Trophoblast cell (in vitro differentiated cells and primary cell): ENCODE measurements at regions not wholly inside any gene's neighbourhood (a gene's known extent, or its start where the extent isn't known, plus 50 kb on each side); places are given as distances from the start of the nearest gene placed in this dataset.

Source experiments
- DNase-seq, 2 donors: peaks; one replicate each; pipeline ENCODE4 v3.0.0-alpha.2; 2016
- H2AFZ ChIP-seq: 2 replicates; pipeline ENCODE4 v1.6.1; 2013; ENCODE audit warnings: low read length, moderate library complexity, mild to moderate bottlenecking; ENCODE audit not compliant: insufficient read depth, poor library complexity
- H2AK5ac ChIP-seq: 2 replicates; pipeline ENCODE4 v1.6.1; 2013; ENCODE audit warnings: mild to moderate bottlenecking, low read length
- H2BK120ac ChIP-seq: 2 replicates; pipeline ENCODE4 v1.6.1; 2013; ENCODE audit warnings: low read length, mild to moderate bottlenecking, moderate library complexity; ENCODE audit not compliant: insufficient read depth, poor library complexity
- H2BK12ac ChIP-seq: 2 replicates; pipeline ENCODE4 v1.6.1; 2013; ENCODE audit warnings: mild to moderate bottlenecking, low read length, moderate library complexity
- H2BK5ac ChIP-seq: 2 replicates; pipeline ENCODE4 v1.6.1; 2013; ENCODE audit warnings: low read length, low read depth, moderate library complexity, mild to moderate bottlenecking; ENCODE audit not compliant: poor library complexity
- H3K14ac ChIP-seq: 2 replicates; pipeline ENCODE4 v1.6.1; 2013; ENCODE audit warnings: mild to moderate bottlenecking, low read length
- H3K18ac ChIP-seq: 2 replicates; pipeline ENCODE4 v1.6.1; 2013; ENCODE audit warnings: mild to moderate bottlenecking, low read length
- H3K23ac ChIP-seq: 2 replicates; pipeline ENCODE4 v1.6.1; 2013; ENCODE audit warnings: low read length
- H3K27ac ChIP-seq: 2 replicates; pipeline ENCODE4 v1.5.1; 2013; ENCODE audit warnings: low read depth, mild to moderate bottlenecking, inconsistent platforms, low read length, moderate library complexity
- H3K27me3 ChIP-seq: 2 replicates; pipeline ENCODE4 v1.6.1; 2013; ENCODE audit warnings: inconsistent platforms, mild to moderate bottlenecking, low read length, moderate library complexity; ENCODE audit not compliant: insufficient read depth
- H3K36me3 ChIP-seq, 2 experiments: 1 replicate in 1 of 2; 2 replicates in 1 of 2; pipeline ENCODE4 v1.6.1; 2013; ENCODE audit warnings: low read length in 2 of 2, mild to moderate bottlenecking in 2 of 2, moderate library complexity in 1 of 2; ENCODE audit not compliant: insufficient read depth in 2 of 2, control insufficient read depth in 1 of 2
- H3K4ac ChIP-seq: 2 replicates; pipeline ENCODE4 v1.6.1; 2013; ENCODE audit warnings: low read depth, mild to moderate bottlenecking, low read length, moderate library complexity
- H3K4me1 ChIP-seq, 2 experiments: 1 replicate in 1 of 2; 2 replicates in 1 of 2; pipeline ENCODE4 v1.6.1; 2013; ENCODE audit warnings: low read length in 2 of 2, mild to moderate bottlenecking in 2 of 2, moderate library complexity in 1 of 2; ENCODE audit not compliant: insufficient read depth in 2 of 2, control insufficient read depth in 1 of 2
- H3K4me2 ChIP-seq: 2 replicates; pipeline ENCODE4 v1.6.1; 2013; ENCODE audit warnings: inconsistent platforms, mild to moderate bottlenecking, low read length, moderate library complexity
- H3K4me3 ChIP-seq: 2 replicates; pipeline ENCODE4 v1.5.1; 2013; ENCODE audit warnings: mild to moderate bottlenecking, low read depth, low read length, inconsistent platforms
- H3K79me1 ChIP-seq: one replicate; pipeline ENCODE4 v1.6.1; 2013; ENCODE audit warnings: low read length
- H3K79me2 ChIP-seq: 2 replicates; pipeline ENCODE4 v1.6.1; 2013; ENCODE audit warnings: low read length, mild to moderate bottlenecking; ENCODE audit not compliant: control insufficient read depth, insufficient read depth, poor library complexity
- H3K9ac ChIP-seq: 2 replicates; pipeline ENCODE4 v1.6.1; 2013; ENCODE audit warnings: mild to moderate bottlenecking, low read length
- H3K9me3 ChIP-seq: 2 replicates; pipeline ENCODE4 v1.6.1; 2013; ENCODE audit warnings: low read depth, mild to moderate bottlenecking, control low read depth, inconsistent platforms, low read length; ENCODE audit not compliant: insufficient read depth
- H4K12ac ChIP-seq: 2 replicates; pipeline ENCODE4 v1.6.1; 2013; ENCODE audit warnings: low read depth, mild to moderate bottlenecking, low read length, moderate library complexity
- H4K8ac ChIP-seq: 2 replicates; pipeline ENCODE4 v1.6.1; 2013; ENCODE audit warnings: low read depth, mild to moderate bottlenecking, low read length, moderate library complexity
- H4K91ac ChIP-seq: one replicate; pipeline ENCODE4 v1.6.1; 2013; ENCODE audit warnings: low read depth, mild to moderate bottlenecking, low read length, moderate library complexity
- WGBS: extraction: QIAGEN DNeasy Blood & Tissue Kit; methylation state at CpG from one replicate; pipeline ENCODE4 v1.1.7; 2013; ENCODE audit warnings: missing lambda C conversion rate; ENCODE audit not compliant: insufficient read length, insufficient coverage; ENCODE audit errors: extremely low coverage; 5-methylcytosine and 5-hydroxymethylcytosine counted together

DNA sequence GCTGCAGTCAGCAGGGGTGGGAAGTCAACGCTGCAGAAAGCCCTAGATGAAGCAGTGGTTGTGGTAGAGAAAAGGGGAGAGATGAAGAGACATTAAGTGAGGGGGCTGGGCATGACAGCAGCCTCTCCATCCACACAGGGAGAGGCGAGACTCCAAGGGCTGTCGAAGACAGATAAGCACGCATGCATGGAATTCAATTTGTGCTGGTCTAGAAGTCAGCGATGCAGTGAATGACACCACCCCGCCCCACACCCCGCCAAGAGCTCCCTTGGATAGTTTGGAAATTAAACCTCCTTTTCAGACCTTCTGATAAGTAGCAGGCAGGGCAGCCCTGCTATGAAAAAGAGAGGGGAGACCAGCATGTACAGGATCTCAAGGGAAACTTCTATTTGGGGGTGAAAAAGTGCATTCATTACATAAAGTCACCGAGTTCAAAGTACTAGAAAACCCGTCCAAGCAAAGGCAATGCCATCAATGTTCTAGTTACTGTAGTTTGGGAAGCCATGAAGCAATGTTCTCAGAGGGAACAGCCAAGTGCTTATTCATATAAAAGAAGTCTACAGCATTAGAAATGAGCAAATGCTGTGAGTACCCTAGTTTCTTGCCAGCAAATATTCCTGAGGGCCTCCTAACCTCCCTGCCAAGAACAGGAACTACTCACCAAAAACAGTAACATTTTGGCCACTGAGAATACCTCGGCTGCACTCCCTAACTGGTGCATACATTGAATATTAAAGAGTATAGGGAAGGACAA, 152.3 kb upstream of the ANXA10 start:
- WGBS, result no CpG with 5 or more reads among the region's 10 CpGs
- no peak overlapping the region for H4K12ac ChIP-seq
- DNase-seq, result peak in 1 of 2 donors; percentile 24
- no peaks in the 10 kb centered on the region for H3K9me3 ChIP-seq
- H3K14ac ChIP-seq, result no peak overlapping the region
- H3K23ac ChIP-seq, result no peak overlapping the region
- no peak overlapping the region for H2AFZ ChIP-seq
- H2BK120ac ChIP-seq, result no peak overlapping the region
- H3K27ac ChIP-seq, result no peak overlapping the region
- no peaks in the 10 kb centered on the region for H3K79me2 ChIP-seq
- H3K18ac ChIP-seq, result no peak overlapping the region
- H2AK5ac ChIP-seq, result no peak overlapping the region
- no peak overlapping the region for H2BK12ac ChIP-seq
- H4K91ac ChIP-seq, result no peak overlapping the region
- H3K36me3 ChIP-seq, result no peaks in the 10 kb centered on the region
- H3K4me2 ChIP-seq, result no peak overlapping the region
- no peaks in the 10 kb centered on the region for H3K4me1 ChIP-seq
- no peak overlapping the region for H2BK5ac ChIP-seq
- no peaks in the 10 kb centered on the region for H3K79me1 ChIP-seq
- no peak overlapping the region for H3K4me3 ChIP-seq
- no peak overlapping the region for H3K9ac ChIP-seq
- H3K27me3 ChIP-seq, result no peaks in the 10 kb centered on the region
- H4K8ac ChIP-seq, result no peak overlapping the region
- H3K4ac ChIP-seq, result no peak overlapping the region

DNA sequence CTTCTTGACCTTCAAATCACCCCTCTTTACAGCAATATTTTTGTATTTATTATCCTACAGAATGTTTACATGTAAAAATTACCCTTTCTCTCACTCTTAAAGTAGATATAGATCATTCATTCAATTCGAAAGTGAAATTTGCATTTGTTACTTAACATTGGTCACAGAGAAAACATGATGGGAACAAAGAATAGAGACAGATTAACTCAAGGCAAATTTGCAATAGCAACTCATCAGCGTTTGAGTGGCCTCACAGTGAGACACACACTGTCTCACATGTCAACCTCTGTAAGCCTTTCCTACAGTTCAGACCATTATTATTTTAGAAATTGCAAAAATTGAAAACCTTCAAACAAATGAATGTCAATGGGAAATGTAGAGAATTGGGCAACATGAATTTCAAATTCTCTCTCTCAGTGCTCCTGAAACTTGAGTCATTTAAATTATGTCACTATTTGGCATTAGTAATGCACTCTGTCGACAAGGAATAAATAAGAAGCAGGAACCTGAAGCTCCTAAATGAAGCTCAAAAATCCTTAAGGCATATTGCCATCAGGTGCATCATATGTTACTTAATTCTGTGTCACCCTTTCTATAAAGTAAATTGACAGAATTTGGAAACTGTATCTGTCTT, 148.3 kb upstream of the ANXA10 start:
- Histone ChIP-seq H2BK5ac (no peak overlapping the region), H3K23ac (no peak overlapping the region), H3K27ac (no peak overlapping the region), H3K27me3 (no peaks in the 10 kb centered on the region), H3K4me1 (no peaks in the 10 kb centered on the region), H3K9me3 (no peaks in the 10 kb centered on the region), H3K4me3 (no peak overlapping the region), H4K8ac (no peak overlapping the region), H2BK120ac (no peak overlapping the region), H3K4me2 (no peak overlapping the region), H2BK12ac (no peak overlapping the region), H3K14ac (no peak overlapping the region), H3K4ac (no peak overlapping the region), H2AK5ac (no peak overlapping the region), H3K36me3 (no peaks in the 10 kb centered on the region), H3K79me2 (no peaks in the 10 kb centered on the region), H2AFZ (no peak overlapping the region), H4K91ac (no peak overlapping the region), H3K18ac (no peak overlapping the region), H4K12ac (no peak overlapping the region), H3K9ac (no peak overlapping the region), H3K79me1 (no peaks in the 10 kb centered on the region)
- no CpG with 5 or more reads among the region's 3 CpGs for WGBS
- peak in 1 of 2 donors; percentile 74 for DNase-seq

DNA sequence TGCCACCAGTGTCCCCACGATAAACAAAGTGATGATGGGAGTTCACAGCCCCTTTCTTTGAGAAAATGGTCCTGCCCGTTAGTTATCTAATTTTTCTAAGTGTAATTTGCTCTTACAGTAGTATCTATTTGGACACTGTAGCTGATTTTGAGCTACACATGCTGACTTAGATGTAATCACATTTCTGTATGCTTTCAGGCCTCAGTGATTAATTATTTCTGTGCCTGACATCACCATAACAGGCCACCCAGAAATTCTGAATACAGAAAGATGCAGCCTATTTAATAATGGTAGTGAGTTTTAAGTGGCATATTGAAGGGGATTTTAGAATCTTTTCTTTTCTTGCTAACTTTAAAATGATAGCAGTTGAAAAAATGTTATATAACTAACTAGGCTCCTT, 147.6 kb upstream of the ANXA10 start:
- no peak overlapping the region for H3K23ac ChIP-seq

DNA sequence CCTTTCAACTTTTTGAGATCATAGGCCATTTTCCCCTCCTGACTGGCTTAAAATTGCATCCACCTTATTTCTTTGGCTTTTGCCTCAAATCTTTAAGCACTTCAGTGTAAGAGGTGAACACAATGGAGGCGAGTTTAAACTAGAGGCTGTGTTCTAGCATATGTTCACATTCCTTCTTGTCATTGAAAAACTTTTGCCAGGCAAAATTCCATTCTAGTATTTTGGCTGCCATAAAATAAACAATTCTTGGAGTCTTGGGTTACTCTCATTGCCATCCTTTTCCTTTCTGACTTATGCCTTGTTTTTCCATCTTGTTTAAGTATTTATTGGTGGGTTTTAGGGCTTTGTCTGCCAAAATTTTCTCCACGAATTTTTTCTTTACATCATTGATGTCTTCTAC, 137.3 kb upstream of the ANXA10 start:
- no peak overlapping the region for H3K14ac ChIP-seq
- no peak overlapping the region for H2BK120ac ChIP-seq
- no peaks in the 10 kb centered on the region for H3K4me1 ChIP-seq
- no peaks in the 10 kb centered on the region for H3K79me1 ChIP-seq
- H4K91ac ChIP-seq, result no peak overlapping the region
- no peak overlapping the region for H3K9ac ChIP-seq
- no peak overlapping the region for H2AK5ac ChIP-seq
- H3K36me3 ChIP-seq, result peaks cover 0 to 3% of the 10 kb centered on the region in 2 experiments
- H3K4me2 ChIP-seq, result no peak overlapping the region
- H3K4ac ChIP-seq, result no peak overlapping the region
- no peak overlapping the region for H2BK12ac ChIP-seq
- no peaks in the 10 kb centered on the region for H3K79me2 ChIP-seq
- H2BK5ac ChIP-seq, result no peak overlapping the region
- H3K18ac ChIP-seq, result no peak overlapping the region
- H3K9me3 ChIP-seq, result peaks cover 6% of the 10 kb centered on the region
- no peak overlapping the region for H3K4me3 ChIP-seq
- no CpG with 5 or more reads among the region's 2 CpGs for WGBS
- no peaks in the 10 kb centered on the region for H3K27me3 ChIP-seq
- no peak for DNase-seq
- H4K12ac ChIP-seq, result no peak overlapping the region
- no peak overlapping the region for H3K27ac ChIP-seq
- no peak overlapping the region for H4K8ac ChIP-seq
- no peak overlapping the region for H2AFZ ChIP-seq
- no peak overlapping the region for H3K23ac ChIP-seq

More for the DNA sequence above, 147.6 kb upstream of the ANXA10 start:
- no peak overlapping the region for H3K14ac ChIP-seq
- no peak overlapping the region for H3K4me3 ChIP-seq
- no peak overlapping the region for H4K91ac ChIP-seq
- DNase-seq, result no peak
- H3K18ac ChIP-seq, result no peak overlapping the region
- H3K79me2 ChIP-seq, result no peaks in the 10 kb centered on the region
- H2AK5ac ChIP-seq, result no peak overlapping the region
- no peak overlapping the region for H3K27ac ChIP-seq
- no peak overlapping the region for H2BK12ac ChIP-seq
- H4K12ac ChIP-seq, result no peak overlapping the region
- no CpG with 5 or more reads among the region's 2 CpGs for WGBS
- no peaks in the 10 kb centered on the region for H3K4me1 ChIP-seq
- H3K4me2 ChIP-seq, result no peak overlapping the region
- H3K4ac ChIP-seq, result no peak overlapping the region
- no peak overlapping the region for H4K8ac ChIP-seq
- H3K79me1 ChIP-seq, result no peaks in the 10 kb centered on the region
- H3K9ac ChIP-seq, result no peak overlapping the region
- H3K9me3 ChIP-seq, result no peaks in the 10 kb centered on the region
- H3K27me3 ChIP-seq, result no peaks in the 10 kb centered on the region
- no peak overlapping the region for H2BK5ac ChIP-seq
- no peak overlapping the region for H2BK120ac ChIP-seq
- no peaks in the 10 kb centered on the region for H3K36me3 ChIP-seq
- H2AFZ ChIP-seq, result no peak overlapping the region
